Panc1 (cell line): ENCODE measurements at regions not wholly inside any gene's neighbourhood (a gene's known extent, or its start where the extent isn't known, plus 50 kb on each side); places are given as distances from the start of the nearest gene placed in this dataset.

Source experiments
- ATAC-seq: fragments of 200-7000 bp; cut with Tn5 transposase; 2 replicates; pipeline ENCODE4 v1.9.1; 2020; ENCODE audit warnings: mild to moderate bottlenecking, moderate library complexity
- BruUV-seq: library from RNA; stranded (reverse); fragments of 400-500 nt; replicated peaks from 2 replicates; lab custom pipeline; 2021; lab: Mats Ljungman, UMichigan
- CTCF ChIA-PET: fragments of 300-600 bp; sonication (Branson Sonifier 250); formaldehyde crosslinking; loops from one replicate; lab custom pipeline; 2022; ENCODE audit warnings: antibody characterized with exemption; lab: Charles Lee
- POLR2A ChIA-PET: fragments of 300-600 bp; sonication (Branson Sonifier 250); formaldehyde crosslinking; loops from one replicate; lab custom pipeline; 2022; ENCODE audit warnings: antibody characterized with exemption; lab: Charles Lee
- DNase-seq: peaks from one replicate; pipeline ENCODE4 v3.0.0-alpha.2; 2010; ENCODE audit warnings: low read depth, low spot score
- H3K27ac ChIP-seq: 2 replicates; pipeline ENCODE4 v1.5.1; 2011; ENCODE audit warnings: mild to moderate bottlenecking, low read length, inconsistent platforms
- H3K27me3 ChIP-seq: fragments of 200-500 bp; sonication (Bioruptor generic); 2 replicates; pipeline ENCODE4 v1.6.0; 2014; ENCODE audit warnings: low read length, inconsistent platforms; ENCODE audit not compliant: control insufficient read depth, insufficient read depth
- H3K36me3 ChIP-seq: fragments of 200-500 bp; sonication (Bioruptor generic); 2 replicates; pipeline ENCODE4 v1.5.1; 2014; ENCODE audit warnings: inconsistent platforms, mild to moderate bottlenecking, low read length, moderate library complexity; ENCODE audit not compliant: control insufficient read depth, insufficient read depth
- H3K4me1 ChIP-seq: 2 replicates; pipeline ENCODE4 v1.5.1; 2011; ENCODE audit warnings: inconsistent platforms, mild to moderate bottlenecking, low read length, moderate library complexity; ENCODE audit not compliant: control insufficient read depth, insufficient read depth
- H3K4me3 ChIP-seq, 2 experiments: 2 replicates each; pipeline ENCODE4 v1.5.1; 2011 to 2012; ENCODE audit warnings: low read depth in 2 of 2, low read length in 2 of 2, mild to moderate bottlenecking in 2 of 2, inconsistent platforms in 1 of 2, moderate library complexity in 1 of 2
- H3K9me3 ChIP-seq: fragments of 200-500 bp; sonication (Bioruptor generic); 2 replicates; pipeline ENCODE4 v1.5.1; 2014; ENCODE audit warnings: low read depth, mild to moderate bottlenecking, inconsistent platforms, low read length, moderate library complexity; ENCODE audit not compliant: control insufficient read depth, insufficient read depth
- POLR2AphosphoS5 ChIP-seq: IDR thresholded peaks from 2 replicates; pipeline ENCODE4 v1.6.1; 2012; ENCODE audit warnings: mild to moderate bottlenecking, low read depth, low read length, moderate library complexity
- SIN3A ChIP-seq: IDR thresholded peaks from 2 replicates; pipeline ENCODE4 v1.6.1; 2012; ENCODE audit warnings: low read depth, mild to moderate bottlenecking, low read length, moderate library complexity, borderline replicate concordance; ENCODE audit not compliant: insufficient read depth
- TCF7L2 ChIP-seq: IDR thresholded peaks from 2 replicates; pipeline ENCODE4 v1.6.1; 2011; ENCODE audit warnings: mild to moderate bottlenecking, low read depth, low read length, inconsistent platforms
- in situ Hi-C: cut with HindIII; loops from 2 replicates; pipeline ENCODE4 v1.10.0; 2016; ENCODE audit warnings: low sequenced_read_pairs, low pct_unique_long_range_greater_than_20kb
- intact Hi-C: fragments of 100-400 bp; cut with micrococcal nuclease; formaldehyde crosslinking; loops from one replicate; pipeline ENCODE4 v1.10.0; 2022; ENCODE audit not compliant: unreplicated experiment
- TF ChIP-seq, protein P1 (sequence below), 2 experiments: IDR thresholded peaks; 2 replicates each; pipeline ENCODE4 v1.6.1; 2011 to 2012; ENCODE audit warnings: low read depth in 2 of 2, control low read depth in 1 of 2, low read length in 1 of 2, mild to moderate bottlenecking in 1 of 2, moderate library complexity in 1 of 2; ENCODE audit not compliant: insufficient read depth in 1 of 2
- TF ChIP-seq, protein P2 (sequence below): fragments of 450-650 bp; IDR thresholded peaks from 2 replicates; pipeline ENCODE4 v1.5.1; 2017; ENCODE audit warnings: mild to moderate bottlenecking

DNA sequence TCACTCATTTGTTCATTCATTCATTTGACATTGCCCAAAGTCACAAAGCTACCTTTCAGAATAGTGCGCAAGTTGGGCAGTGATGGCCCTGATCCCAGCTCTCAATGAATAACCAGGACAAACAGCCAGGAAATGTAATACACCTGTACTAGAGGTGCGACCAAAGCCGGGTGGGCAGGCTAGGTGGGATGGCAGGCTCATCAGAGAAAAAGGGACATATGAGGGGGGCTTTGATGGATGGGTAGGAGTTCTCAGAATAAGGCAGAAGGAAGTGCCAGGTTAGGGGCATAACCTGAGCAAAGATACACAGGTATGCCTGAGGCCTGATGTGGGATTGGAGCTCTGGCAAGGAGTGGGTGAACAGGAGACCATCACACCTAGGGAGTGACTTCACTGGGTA lies 53.4 kb upstream of the SMAD6 start:
- no peaks in the 10 kb centered on the region for H3K36me3 ChIP-seq
- TF ChIP-seq, protein P1, sequence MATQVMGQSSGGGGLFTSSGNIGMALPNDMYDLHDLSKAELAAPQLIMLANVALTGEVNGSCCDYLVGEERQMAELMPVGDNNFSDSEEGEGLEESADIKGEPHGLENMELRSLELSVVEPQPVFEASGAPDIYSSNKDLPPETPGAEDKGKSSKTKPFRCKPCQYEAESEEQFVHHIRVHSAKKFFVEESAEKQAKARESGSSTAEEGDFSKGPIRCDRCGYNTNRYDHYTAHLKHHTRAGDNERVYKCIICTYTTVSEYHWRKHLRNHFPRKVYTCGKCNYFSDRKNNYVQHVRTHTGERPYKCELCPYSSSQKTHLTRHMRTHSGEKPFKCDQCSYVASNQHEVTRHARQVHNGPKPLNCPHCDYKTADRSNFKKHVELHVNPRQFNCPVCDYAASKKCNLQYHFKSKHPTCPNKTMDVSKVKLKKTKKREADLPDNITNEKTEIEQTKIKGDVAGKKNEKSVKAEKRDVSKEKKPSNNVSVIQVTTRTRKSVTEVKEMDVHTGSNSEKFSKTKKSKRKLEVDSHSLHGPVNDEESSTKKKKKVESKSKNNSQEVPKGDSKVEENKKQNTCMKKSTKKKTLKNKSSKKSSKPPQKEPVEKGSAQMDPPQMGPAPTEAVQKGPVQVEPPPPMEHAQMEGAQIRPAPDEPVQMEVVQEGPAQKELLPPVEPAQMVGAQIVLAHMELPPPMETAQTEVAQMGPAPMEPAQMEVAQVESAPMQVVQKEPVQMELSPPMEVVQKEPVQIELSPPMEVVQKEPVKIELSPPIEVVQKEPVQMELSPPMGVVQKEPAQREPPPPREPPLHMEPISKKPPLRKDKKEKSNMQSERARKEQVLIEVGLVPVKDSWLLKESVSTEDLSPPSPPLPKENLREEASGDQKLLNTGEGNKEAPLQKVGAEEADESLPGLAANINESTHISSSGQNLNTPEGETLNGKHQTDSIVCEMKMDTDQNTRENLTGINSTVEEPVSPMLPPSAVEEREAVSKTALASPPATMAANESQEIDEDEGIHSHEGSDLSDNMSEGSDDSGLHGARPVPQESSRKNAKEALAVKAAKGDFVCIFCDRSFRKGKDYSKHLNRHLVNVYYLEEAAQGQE (IDR thresholded peaks at IDR 0.05; ENCODE audit: insufficient read depth in 1 of 2, low read depth in 2 of 2, low read length in 1 of 2): no peak
- TF ChIP-seq TCF7L2 (no peak), POLR2AphosphoS5 (no peak), SIN3A (no peak)
- TF ChIP-seq, protein P2, sequence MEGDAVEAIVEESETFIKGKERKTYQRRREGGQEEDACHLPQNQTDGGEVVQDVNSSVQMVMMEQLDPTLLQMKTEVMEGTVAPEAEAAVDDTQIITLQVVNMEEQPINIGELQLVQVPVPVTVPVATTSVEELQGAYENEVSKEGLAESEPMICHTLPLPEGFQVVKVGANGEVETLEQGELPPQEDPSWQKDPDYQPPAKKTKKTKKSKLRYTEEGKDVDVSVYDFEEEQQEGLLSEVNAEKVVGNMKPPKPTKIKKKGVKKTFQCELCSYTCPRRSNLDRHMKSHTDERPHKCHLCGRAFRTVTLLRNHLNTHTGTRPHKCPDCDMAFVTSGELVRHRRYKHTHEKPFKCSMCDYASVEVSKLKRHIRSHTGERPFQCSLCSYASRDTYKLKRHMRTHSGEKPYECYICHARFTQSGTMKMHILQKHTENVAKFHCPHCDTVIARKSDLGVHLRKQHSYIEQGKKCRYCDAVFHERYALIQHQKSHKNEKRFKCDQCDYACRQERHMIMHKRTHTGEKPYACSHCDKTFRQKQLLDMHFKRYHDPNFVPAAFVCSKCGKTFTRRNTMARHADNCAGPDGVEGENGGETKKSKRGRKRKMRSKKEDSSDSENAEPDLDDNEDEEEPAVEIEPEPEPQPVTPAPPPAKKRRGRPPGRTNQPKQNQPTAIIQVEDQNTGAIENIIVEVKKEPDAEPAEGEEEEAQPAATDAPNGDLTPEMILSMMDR: no peak
- H3K27me3 ChIP-seq: no peaks in the 10 kb centered on the region
- ATAC-seq: no peak
- in situ Hi-C loops: no loop called here
- CTCF ChIA-PET: interaction anchor here (1.2 kb wide), 1 partner anchor 35 kb away, joined by 3 read pairs; no protein-coding TSS in a partner anchor
- H3K4me1 ChIP-seq: peaks cover 21% of the 10 kb centered on the region
- H3K9me3 ChIP-seq: no peaks in the 10 kb centered on the region
- no peak for DNase-seq
- H3K4me3 ChIP-seq: no peak overlapping the region
- POLR2A ChIA-PET: no interaction called here
- BruUV-seq: no TSS peak
- no peak overlapping the region for H3K27ac ChIP-seq
- intact Hi-C loops: no loop called here

DNA sequence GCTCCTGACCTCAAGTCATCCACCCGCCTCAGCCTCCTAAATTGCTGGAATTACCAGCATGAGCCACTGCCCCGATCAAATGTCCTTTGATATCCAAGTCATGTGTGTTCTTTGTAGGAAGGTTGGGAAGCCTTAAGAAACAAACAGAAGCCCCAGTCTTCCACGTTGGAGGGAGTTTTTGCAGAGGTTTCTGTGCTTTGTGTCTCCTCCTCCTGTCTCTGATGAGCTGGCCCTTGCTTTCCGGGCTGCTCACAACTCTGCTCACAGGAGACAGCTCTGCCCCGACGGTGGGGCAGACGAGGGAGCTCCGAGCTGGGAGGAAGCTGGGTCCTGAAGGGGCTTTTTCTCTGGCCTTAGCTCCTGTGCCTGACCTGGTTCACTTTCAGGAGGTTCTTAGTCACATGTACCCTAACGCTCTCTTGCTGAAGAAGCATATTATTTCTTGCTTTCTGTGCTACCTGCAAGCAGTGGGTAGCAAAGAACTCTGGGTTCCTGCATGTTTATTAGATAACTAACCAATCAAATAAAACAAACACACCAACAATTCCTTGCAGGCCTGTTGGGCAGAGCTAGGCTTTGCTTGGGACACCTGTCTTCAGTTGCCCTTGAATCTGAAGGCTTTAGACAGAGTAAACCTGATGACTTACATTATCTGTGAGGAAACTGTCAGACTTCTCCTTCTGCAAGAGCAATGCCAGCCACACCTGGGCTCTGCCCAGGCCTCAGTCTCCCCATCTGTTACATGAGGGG lies 52.6 kb upstream of the SMAD6 start:
- DNase-seq: no peak
- ChIA-PET CTCF (interaction anchor here (0.9 to 1.2 kb wide), 2 partner anchors 30 to 34 kb away, joined by 3 read pairs; no protein-coding TSS in a partner anchor), POLR2A (no interaction called here)
- in situ Hi-C loops (no loop called here), intact Hi-C loops (no loop called here)
- Histone ChIP-seq H3K27ac (0 out of 2 replicates have a peak overlapping the region, but pooled peaks have one; percentile 15), H3K4me3 (no peak overlapping the region), H3K27me3 (no peaks in the 10 kb centered on the region), H3K36me3 (no peaks in the 10 kb centered on the region), H3K4me1 (peaks cover 21% of the 10 kb centered on the region), H3K9me3 (no peaks in the 10 kb centered on the region)
- TF ChIP-seq TCF7L2 (no peak), SIN3A (no peak), POLR2AphosphoS5 (no peak)
- TF ChIP-seq, protein P2: no peak
- TF ChIP-seq, protein P1 (IDR thresholded peaks at IDR 0.05; ENCODE audit: insufficient read depth in 1 of 2, low read depth in 2 of 2, low read length in 1 of 2): no peak
- no TSS peak for BruUV-seq
- ATAC-seq: no peak
